Choroid plexus epithelial cell (primary cell): ENCODE measurements at regions not wholly inside any gene's neighbourhood (a gene's known extent, or its start where the extent isn't known, plus 50 kb on each side); places are given as distances from the start of the nearest gene placed in this dataset.

ENCODE experiments used
- DNase-seq: peaks from one replicate; pipeline ENCODE4 v3.0.0-alpha.2; 2010; ENCODE audit warnings: low read depth
- H3K4me3 ChIP-seq: 2 replicates; pipeline ENCODE4 v1.5.1; 2011; ENCODE audit warnings: low read depth, mild to moderate bottlenecking, control low read depth, low read length, moderate library complexity
- TF ChIP-seq, protein P1 (sequence below): conservative IDR thresholded peaks from 2 replicates; pipeline ENCODE4 v1.5.1; 2011; ENCODE audit warnings: low read depth, mild to moderate bottlenecking, control low read depth, inconsistent platforms, low read length, moderate library complexity

DNA sequence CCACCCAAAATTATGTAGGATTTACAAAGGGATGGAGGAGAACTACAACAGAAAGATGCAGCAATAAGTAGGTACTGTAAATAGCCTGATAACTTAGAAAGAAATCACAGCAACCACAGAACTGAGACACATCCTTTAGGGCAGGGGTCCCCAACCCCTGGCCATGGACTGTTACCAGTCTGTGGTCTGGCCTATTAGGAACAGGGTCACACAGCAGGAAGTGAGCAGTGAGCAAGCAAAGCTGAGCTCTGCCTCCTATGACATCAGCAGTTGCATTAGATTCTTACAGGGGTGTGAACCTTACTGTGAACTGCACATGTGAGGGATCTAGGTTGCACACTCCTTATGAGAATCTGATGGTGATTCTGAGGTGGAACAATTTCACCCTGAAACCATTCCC, 997.6 kb downstream of the DIAPH3 start:
- no peak overlapping the region for H3K4me3 ChIP-seq
- DNase-seq = peak; percentile 71
- TF ChIP-seq, protein P1, sequence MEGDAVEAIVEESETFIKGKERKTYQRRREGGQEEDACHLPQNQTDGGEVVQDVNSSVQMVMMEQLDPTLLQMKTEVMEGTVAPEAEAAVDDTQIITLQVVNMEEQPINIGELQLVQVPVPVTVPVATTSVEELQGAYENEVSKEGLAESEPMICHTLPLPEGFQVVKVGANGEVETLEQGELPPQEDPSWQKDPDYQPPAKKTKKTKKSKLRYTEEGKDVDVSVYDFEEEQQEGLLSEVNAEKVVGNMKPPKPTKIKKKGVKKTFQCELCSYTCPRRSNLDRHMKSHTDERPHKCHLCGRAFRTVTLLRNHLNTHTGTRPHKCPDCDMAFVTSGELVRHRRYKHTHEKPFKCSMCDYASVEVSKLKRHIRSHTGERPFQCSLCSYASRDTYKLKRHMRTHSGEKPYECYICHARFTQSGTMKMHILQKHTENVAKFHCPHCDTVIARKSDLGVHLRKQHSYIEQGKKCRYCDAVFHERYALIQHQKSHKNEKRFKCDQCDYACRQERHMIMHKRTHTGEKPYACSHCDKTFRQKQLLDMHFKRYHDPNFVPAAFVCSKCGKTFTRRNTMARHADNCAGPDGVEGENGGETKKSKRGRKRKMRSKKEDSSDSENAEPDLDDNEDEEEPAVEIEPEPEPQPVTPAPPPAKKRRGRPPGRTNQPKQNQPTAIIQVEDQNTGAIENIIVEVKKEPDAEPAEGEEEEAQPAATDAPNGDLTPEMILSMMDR = no peak

DNA sequence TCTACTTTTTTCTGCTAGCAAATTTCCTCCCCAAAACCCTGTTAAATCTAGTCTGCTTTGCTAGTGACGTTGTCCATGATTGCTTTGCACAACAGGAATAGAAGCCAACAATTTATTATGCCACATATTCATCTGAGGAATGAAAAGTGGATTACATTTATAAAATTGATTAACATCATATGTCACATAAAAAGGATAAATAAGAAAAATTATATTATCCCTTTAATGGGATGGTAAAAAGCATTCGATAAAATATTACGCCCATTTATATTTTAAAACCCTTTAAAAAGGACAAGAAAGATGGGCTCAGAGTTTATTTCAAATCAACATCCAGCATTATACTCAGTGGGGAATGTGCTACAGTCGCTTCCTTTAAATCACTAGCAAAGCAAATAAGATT, 991.7 kb downstream of the DIAPH3 start:
- TF ChIP-seq, protein P1 = no peak
- H3K4me3 ChIP-seq = no peak overlapping the region
- no peak for DNase-seq

DNA sequence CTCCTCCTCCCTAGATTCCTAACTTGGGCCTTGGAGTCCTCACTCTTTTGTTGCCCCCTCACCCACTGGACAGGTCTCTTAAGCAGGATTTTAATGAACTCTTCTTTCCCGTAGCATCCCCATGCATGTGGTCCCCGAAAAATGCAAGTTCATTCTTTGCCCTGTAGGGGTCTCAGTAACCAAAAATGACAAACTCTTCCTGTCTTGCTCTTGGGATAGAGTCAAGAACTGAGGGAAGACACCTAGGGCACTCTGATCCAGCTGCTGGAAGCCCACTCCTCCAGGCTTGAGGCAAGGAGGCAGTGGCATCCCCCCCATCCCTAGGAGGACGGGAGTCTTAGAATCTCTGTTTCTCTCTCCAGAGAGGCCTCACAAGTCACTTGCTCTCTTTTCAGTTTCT, 987.0 kb downstream of the DIAPH3 start:
- H3K4me3 ChIP-seq = no peak overlapping the region
- DNase-seq = no peak
- TF ChIP-seq, protein P1 = peak; percentile 14

DNA sequence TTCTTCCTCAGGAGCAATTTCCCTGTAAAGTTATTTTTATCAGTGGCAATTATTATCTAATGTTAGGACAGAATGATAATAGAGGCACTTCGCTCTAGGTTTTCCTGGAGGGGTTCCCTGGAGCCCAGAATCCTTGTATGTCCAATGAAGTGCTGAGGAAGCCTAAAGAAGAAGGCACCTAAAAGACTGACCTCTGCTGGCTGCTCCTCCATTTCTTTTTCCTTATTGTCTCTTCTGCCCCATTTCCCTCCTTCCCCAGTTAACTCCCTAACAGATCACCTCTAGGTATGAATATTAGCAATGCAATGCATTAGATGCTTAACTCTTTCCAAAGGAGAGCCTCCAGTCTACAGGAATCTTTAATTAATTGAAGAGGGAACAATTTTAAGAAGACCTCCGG, 985.4 kb downstream of the DIAPH3 start:
- H3K4me3 ChIP-seq = no peak overlapping the region
- TF ChIP-seq, protein P1 = peak; percentile 77
- DNase-seq = peak; percentile 54

DNA sequence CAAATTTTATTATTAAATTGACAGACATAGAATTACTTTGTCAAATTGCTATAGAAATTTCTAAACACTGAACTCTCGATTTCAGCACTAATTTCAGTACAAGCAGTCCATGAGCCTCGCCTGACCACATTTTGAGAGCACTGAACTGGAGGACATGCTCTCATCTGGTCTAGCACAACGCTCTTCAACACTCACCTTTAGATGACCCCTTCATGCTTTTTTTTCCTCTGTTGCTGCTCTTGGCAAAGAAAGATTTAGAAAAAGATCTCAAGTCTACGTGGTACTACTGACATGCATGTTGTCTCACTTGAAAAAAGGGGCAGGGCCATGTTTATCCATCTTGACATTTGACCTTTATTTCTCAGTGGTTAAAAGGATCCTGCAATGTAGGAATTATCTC, 981.5 kb downstream of the DIAPH3 start:
- DNase-seq = peak; percentile 33
- TF ChIP-seq, protein P1 = no peak
- H3K4me3 ChIP-seq = no peak overlapping the region

DNA sequence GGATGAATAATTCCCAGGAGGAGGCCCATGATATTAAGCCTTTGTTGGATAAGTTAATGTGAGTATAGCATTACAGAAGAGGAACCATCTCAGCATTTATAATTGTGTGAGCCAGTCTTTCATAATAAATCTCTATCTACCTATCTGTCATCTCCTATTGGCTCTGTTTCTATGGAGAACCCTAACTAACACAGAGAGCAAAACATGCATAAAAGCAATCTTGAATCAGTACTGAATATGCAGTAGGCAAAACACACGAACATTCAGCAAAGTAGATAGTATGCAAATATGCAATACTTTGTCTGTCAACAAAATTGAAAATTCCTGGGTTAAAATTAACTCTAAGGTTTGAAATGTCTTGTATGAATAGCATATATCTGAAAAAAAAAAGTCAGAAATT, 966.3 kb downstream of the DIAPH3 start:
- DNase-seq = no peak
- TF ChIP-seq, protein P1 = no peak
- H3K4me3 ChIP-seq = no peak overlapping the region

DNA sequence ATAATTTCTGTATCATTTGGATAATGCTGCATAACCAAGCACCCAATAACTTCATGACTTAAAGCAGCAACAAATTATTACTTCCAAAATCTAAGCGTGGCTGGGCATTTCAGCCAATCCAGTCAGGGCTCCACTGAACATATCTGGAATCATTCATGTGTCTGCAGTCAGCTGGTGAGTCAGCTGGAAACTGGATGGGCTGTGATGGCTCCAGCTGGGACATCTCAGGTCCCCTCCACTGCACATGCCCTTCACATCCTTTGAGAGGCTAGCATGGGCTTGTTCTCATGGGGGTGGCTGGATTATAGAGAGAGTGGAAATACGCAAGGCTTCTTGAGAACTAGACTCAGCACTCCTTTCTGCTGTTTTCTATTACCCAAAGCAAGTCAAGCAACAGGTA, 961.9 kb downstream of the DIAPH3 start:
- no peak for DNase-seq
- TF ChIP-seq, protein P1 = no peak
- no peak overlapping the region for H3K4me3 ChIP-seq
